Activated CD4-positive, alpha-beta T cell treated with anti-CD3 and anti-CD28 coated beads, Interleukin-2, amount 10 ng/mL, durations not matched to agents 7 days and 5 days (primary cell): ENCODE measurements at regions not wholly inside any gene's neighbourhood (a gene's known extent, or its start where the extent isn't known, plus 50 kb on each side); places are given as distances from the start of the nearest gene placed in this dataset.

Experiments
- CTCF ChIA-PET: fragments of 350-600 bp; sonication (Branson Sonifier 250); formaldehyde crosslinking; loops from one replicate; lab custom pipeline; 2021; ENCODE audit warnings: antibody characterized with exemption; lab: Charles Lee
- POLR2A ChIA-PET: fragments of 350-600 bp; sonication (Branson Sonifier 250); formaldehyde crosslinking; loops from one replicate; lab custom pipeline; 2021; ENCODE audit warnings: antibody characterized with exemption; lab: Charles Lee
- DNase-seq: peaks from one replicate; pipeline ENCODE4 v3.0.0-alpha.2; 2020
- H3K27ac Mint-ChIP-seq: one replicate; pipeline ENCODE4 v1.8.0; 2021; ENCODE audit warnings: mild to moderate bottlenecking, moderate library complexity, mixed read lengths
- H3K27me3 Mint-ChIP-seq: one replicate; pipeline ENCODE4 v1.8.0; 2021; ENCODE audit warnings: mixed read lengths
- H3K36me3 Mint-ChIP-seq: one replicate; pipeline ENCODE4 v1.8.0; 2021; ENCODE audit warnings: low read depth, mixed read lengths
- H3K4me1 Mint-ChIP-seq: one replicate; pipeline ENCODE4 v1.8.0; 2021; ENCODE audit warnings: mixed read lengths
- H3K4me3 Mint-ChIP-seq: one replicate; pipeline ENCODE4 v1.8.0; 2021; ENCODE audit warnings: mild to moderate bottlenecking, moderate library complexity, mixed read lengths
- H3K9me3 Mint-ChIP-seq: one replicate; pipeline ENCODE4 v1.8.0; 2021; ENCODE audit warnings: mixed read lengths

DNA sequence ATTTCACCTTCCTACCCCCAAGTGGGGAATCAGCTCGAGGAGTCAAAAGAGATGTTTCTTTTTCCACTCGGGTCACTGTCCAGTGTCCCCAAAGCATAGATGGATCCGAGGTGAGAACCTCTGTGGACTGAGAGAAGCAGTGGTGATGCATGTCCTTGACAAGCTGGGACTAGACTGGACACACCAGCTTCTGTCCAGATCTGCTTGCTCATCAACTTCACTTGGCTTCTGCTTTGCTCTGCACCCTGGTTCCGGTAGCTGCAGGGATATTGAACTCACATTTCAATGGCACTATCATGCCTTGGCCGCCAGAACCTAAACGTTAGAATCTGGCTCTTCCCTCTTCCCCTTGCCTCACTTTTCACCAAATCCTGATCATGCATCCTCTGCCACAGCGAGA is 50.3 kb upstream of the CXCL12 start:
- Mint-ChIP-seq H3K9me3 (no peaks in the 10 kb centered on the region), H3K27me3 (no peaks in the 10 kb centered on the region)
- POLR2A ChIA-PET: no interaction called here

DNA sequence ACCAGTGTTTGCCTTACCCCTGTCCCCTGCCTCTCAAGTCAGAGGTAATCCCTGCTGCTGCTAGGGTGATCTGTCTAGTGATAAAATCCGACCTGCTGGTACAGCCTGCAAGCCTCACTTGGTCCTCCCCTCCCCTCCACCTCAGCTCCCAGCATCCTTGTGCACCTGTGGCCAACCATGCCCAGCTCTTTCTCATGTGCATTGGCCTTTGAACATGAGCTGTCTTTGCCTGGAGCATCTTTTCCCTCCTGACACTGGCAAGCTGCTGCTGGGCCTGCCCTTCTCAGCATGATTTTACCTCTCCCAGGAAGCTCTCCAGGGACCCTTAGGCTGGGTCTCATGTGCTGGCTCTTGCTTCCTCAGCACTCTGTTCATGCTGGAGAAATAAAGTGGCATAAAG is 51.3 kb upstream of the CXCL12 start:
- H3K4me1 Mint-ChIP-seq: no peaks in the 10 kb centered on the region
- no peaks in the 10 kb centered on the region for H3K36me3 Mint-ChIP-seq
- no peaks in the 10 kb centered on the region for H3K27me3 Mint-ChIP-seq
- DNase-seq: no peak
- no peaks in the 10 kb centered on the region for H3K9me3 Mint-ChIP-seq
- no peak overlapping the region for H3K4me3 Mint-ChIP-seq
- CTCF ChIA-PET: no interaction called here
- no peak overlapping the region for H3K27ac Mint-ChIP-seq
- POLR2A ChIA-PET: no interaction called here

More for the DNA sequence above, 50.3 kb upstream of the CXCL12 start:
- H3K4me1 Mint-ChIP-seq: no peaks in the 10 kb centered on the region
- H3K36me3 Mint-ChIP-seq: no peaks in the 10 kb centered on the region
- CTCF ChIA-PET: no interaction called here
- H3K27ac Mint-ChIP-seq: no peak overlapping the region
- DNase-seq: no peak
- no peak overlapping the region for H3K4me3 Mint-ChIP-seq

DNA sequence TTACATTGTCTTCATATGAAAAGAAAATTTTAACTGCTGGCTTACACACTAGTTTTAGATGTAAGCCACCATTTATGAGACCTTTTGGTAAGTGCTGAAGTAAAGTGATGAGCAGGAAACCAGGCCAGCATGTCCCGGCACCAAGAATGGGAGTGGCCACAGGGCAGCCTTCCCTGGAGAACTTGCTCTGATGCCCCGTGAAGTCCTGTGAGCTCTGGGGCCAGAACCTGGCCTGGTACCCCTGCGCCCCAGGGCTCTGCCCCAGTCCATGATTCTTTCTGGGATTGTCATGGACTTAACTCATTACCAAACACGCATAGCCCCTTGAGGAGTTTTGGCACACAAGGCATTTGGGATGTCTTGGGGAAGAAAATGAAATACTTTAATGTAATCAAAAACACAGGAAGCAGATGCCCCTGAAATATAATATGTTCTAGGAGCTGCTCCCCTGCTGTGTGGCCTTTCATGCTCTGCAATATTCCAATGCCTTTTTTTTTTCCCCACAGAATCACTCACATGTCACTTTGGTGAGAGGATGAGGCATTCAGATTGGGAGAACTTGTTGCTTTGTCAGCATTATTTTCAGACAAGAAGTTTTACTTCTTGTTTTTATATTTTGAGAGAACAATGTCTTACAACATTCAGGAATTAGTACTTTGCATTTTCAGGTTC is 53.1 kb upstream of the CXCL12 start:
- no peak for DNase-seq
- H3K36me3 Mint-ChIP-seq: no peaks in the 10 kb centered on the region
- no peaks in the 10 kb centered on the region for H3K9me3 Mint-ChIP-seq
- ChIA-PET POLR2A (no interaction called here), CTCF (no interaction called here)
- no peak overlapping the region for H3K4me3 Mint-ChIP-seq
- H3K27ac Mint-ChIP-seq: no peak overlapping the region
- H3K4me1 Mint-ChIP-seq: no peaks in the 10 kb centered on the region
- H3K27me3 Mint-ChIP-seq: no peaks in the 10 kb centered on the region

DNA sequence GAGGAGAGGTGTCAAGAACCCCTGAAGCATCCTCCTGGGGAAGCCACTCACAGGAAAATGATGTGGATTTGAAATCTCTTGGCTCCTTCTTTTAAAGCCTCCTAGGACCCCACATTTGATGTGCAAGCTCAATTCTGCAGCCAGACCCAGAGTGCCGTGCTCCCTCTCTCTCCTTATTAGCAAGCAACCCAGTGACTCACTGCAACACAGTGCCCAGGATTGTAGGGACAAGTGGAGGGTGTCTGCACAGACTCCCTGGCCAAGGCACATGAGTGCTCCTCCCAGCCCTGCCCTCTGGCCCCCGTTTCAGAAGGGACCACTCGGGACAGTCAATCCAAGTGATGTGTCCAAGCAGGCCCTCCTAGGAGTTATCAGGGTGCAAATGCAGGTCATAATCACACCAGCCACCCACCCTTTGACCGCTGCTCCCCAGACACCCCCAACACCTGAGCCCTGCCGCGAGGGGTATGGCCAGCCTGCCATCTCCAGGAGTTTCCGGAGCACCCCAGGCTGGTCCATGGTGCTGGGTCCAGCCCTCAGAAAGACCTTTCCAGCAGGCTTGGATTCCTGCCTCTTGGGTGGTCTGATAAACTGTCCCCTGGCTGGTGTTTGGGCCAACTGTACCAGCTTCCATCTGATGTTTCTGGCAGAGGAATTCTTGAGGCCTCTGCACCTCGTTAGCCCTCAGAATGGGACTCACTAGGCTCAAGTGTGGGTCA is 54.5 kb upstream of the CXCL12 start:
- POLR2A ChIA-PET: no interaction called here
- CTCF ChIA-PET: no interaction called here
- Mint-ChIP-seq H3K4me1 (no peaks in the 10 kb centered on the region), H3K27ac (no peak overlapping the region), H3K36me3 (no peaks in the 10 kb centered on the region), H3K27me3 (no peaks in the 10 kb centered on the region), H3K4me3 (no peak overlapping the region), H3K9me3 (peaks cover 3% of the 10 kb centered on the region)
- no peak for DNase-seq

DNA sequence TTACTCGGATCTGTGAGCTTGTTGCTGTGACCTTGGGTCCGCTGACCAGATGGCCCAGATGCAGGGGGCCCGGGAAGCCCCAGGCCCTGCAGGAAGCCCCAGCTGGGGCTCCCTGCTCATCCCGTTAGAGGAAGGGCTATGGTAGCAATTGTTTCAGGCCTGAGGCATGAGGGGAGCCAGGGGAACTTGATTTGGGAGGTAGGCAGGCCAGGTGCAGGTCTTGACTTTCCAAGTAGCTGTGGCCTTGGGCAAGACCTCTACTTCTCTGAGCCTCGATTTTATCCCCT is 55.0 kb upstream of the CXCL12 start:
- CTCF ChIA-PET: no interaction called here
- Mint-ChIP-seq H3K4me3 (no peak overlapping the region), H3K36me3 (no peaks in the 10 kb centered on the region), H3K27me3 (no peaks in the 10 kb centered on the region), H3K9me3 (peaks cover 4% of the 10 kb centered on the region), H3K4me1 (no peaks in the 10 kb centered on the region), H3K27ac (no peak overlapping the region)
- DNase-seq: no peak
- POLR2A ChIA-PET: no interaction called here

DNA sequence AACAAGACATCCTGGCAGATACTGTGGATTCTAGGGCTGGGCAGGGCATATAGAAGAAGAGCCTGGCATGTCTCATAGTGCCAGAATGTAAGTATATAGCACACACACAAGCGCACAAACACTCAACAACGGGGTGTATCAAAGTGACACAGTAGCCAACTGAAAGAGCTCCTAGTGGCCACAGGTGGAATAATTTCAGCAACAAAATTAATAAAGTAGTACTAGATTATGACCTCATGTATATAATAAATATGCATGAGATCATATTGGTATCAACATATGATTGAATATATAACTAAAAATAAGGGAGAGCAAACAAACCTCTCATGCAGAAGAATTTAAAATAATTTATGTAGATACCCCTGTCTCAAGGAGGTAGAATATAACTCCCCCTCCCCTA is 72.4 kb upstream of the CXCL12 start:
- CTCF ChIA-PET: no interaction called here
- H3K27me3 Mint-ChIP-seq: no peaks in the 10 kb centered on the region
- no peak for DNase-seq
- no peak overlapping the region for H3K27ac Mint-ChIP-seq
- H3K36me3 Mint-ChIP-seq: no peaks in the 10 kb centered on the region
- no peaks in the 10 kb centered on the region for H3K4me1 Mint-ChIP-seq
- H3K9me3 Mint-ChIP-seq: no peaks in the 10 kb centered on the region
- POLR2A ChIA-PET: no interaction called here
- no peak overlapping the region for H3K4me3 Mint-ChIP-seq

DNA sequence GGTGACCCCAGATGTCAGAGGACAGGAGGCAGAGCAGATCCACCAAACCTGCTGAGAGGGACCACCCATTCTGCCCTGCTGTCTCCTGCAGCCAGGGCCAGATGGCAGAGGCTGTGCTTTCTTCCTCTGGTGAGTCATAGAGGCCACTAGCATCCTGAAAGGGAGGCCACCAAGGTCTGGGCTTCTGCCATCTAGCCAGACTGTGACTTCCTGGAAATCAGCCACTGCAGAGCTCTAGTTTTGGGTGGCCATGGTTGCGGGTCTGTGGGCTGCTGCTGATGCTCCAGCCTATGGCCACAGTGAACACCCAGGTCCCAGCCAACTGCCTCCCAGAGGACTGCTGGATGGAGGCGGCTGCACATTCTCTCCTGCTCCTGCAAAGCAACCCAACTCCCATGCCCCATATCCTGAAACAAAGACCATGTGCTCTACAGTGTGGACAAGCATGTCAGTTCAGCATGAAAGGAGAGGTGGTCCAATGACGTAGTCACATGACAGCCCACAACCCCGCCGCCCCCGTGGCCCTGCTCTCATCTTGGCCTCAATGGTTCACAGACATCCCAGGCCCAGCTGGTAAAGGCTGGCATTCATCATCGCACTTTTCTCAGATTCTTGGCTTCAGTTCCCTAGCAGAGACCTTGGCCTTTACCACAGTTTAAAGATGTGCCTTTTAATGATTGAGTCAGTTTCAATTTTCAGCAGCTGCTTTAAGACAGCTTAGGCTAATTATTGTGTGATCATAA is 73.9 kb upstream of the CXCL12 start:
- Mint-ChIP-seq H3K27ac (no peak overlapping the region), H3K4me1 (no peaks in the 10 kb centered on the region), H3K9me3 (no peaks in the 10 kb centered on the region), H3K4me3 (no peak overlapping the region), H3K36me3 (no peaks in the 10 kb centered on the region), H3K27me3 (no peaks in the 10 kb centered on the region)
- CTCF ChIA-PET: no interaction called here
- POLR2A ChIA-PET: no interaction called here
- DNase-seq: no peak

DNA sequence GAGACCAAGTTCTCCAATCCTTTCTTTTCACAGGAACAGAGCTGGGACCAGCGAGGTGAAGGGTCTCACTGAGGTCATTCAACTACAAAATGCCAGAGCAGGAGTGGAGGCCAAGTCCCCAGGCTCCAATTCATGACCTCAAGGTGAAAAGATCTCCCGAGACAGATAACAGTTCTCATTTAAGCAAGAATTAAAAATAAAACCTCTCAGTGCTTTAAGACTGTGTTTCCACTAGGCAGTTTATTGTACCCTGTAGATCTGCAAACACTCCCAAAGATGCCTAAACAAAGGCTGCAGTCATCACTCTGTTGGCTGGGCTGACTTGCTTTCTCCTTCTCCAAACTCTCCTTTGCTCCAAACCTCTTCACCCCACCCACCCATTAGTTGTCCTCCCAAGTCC is 74.8 kb upstream of the CXCL12 start:
- no peaks in the 10 kb centered on the region for H3K4me1 Mint-ChIP-seq
- H3K27ac Mint-ChIP-seq: no peak overlapping the region
- no peak for DNase-seq
- CTCF ChIA-PET: no interaction called here
- H3K9me3 Mint-ChIP-seq: no peaks in the 10 kb centered on the region
- H3K4me3 Mint-ChIP-seq: no peak overlapping the region
- no peaks in the 10 kb centered on the region for H3K36me3 Mint-ChIP-seq
- peaks cover under 1% of the 10 kb centered on the region for H3K27me3 Mint-ChIP-seq
- POLR2A ChIA-PET: no interaction called here

DNA sequence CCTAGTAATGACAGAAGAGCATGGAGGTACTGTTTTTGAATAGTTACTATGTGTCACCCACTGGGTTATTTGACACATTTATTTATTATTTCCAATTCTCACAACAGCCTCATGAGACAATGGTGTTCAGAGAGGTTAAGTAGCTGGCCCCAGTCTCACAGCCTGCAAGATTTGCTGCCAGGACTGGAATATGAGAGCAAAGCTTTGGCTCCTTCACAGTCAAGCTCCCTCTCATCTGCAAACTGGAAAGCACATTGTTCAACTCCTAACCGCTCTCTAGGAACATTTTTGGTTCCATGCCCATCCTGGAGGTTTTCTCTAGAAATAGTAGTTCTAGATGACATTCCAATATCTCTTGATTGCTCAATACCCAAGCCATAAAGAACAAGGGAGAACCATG is 75.5 kb upstream of the CXCL12 start:
- H3K27ac Mint-ChIP-seq: no peak overlapping the region
- peaks cover 2% of the 10 kb centered on the region for H3K27me3 Mint-ChIP-seq
- no peak for DNase-seq
- H3K4me3 Mint-ChIP-seq: no peak overlapping the region
- H3K9me3 Mint-ChIP-seq: no peaks in the 10 kb centered on the region
- H3K4me1 Mint-ChIP-seq: no peaks in the 10 kb centered on the region
- POLR2A ChIA-PET: no interaction called here
- CTCF ChIA-PET: no interaction called here
- H3K36me3 Mint-ChIP-seq: no peaks in the 10 kb centered on the region

DNA sequence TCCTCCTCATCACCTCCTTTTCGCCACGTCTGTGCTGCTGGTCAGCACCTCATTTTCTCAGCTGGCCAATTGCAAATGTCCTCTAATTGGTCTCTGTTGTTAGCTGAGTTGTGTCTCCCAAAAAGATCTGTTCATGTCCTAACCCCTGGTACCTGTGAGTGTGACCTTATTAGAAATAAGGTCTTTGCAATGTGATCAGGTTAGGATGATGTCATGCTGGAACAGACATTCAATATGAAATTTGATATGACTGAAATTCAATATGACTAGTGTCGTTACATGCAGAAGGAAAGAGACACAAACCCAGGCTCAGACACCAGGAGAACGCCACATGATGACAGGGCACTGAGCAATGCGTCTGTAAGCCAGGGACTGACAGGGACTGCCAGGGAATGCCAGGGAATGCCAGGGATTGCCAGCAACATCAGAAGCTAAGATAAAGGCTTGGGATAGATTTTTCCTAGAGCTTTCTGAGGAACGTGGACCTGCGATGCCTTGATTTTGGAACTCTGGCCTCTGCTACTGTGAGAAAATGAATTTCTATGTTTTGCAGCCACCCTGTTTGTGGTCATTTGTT is 77.5 kb upstream of the CXCL12 start:
- peaks cover 2% of the 10 kb centered on the region for H3K27me3 Mint-ChIP-seq
- no peaks in the 10 kb centered on the region for H3K9me3 Mint-ChIP-seq
- no peak for DNase-seq
- ChIA-PET CTCF (no interaction called here), POLR2A (no interaction called here)
- H3K36me3 Mint-ChIP-seq: no peaks in the 10 kb centered on the region
- H3K4me3 Mint-ChIP-seq: no peak overlapping the region
- H3K27ac Mint-ChIP-seq: no peak overlapping the region
- H3K4me1 Mint-ChIP-seq: no peaks in the 10 kb centered on the region

DNA sequence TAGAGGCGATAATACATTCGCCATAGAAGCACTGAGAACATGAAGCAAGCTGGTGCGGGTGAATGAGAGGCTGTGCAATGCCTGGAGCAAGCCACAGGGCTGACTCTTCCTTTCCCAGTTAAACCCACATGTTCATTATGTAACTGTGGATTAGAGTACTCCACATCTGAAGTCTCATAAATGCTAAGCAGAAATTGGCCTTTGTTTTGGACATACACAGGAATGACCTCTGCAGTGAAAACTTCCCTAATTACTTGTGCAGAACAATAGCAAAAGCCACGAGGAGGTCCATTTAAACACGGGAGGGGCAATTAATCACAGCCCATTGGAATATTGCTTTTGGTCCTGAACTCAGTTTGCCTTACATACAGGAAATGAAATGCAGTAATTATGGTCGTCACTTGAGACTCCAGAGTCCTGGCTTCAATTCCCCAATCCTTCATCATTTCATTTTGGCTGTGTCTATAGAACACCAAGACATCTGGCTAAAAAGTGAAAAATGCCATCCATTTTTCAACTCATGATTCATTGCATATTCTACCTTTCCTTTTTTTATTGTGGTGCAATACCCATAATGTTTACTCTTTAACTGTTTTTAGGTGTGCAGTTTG is 78.7 kb upstream of the CXCL12 start:
- Mint-ChIP-seq H3K27me3 (peaks cover 2% of the 10 kb centered on the region), H3K4me1 (no peaks in the 10 kb centered on the region), H3K4me3 (no peak overlapping the region), H3K27ac (no peak overlapping the region), H3K9me3 (no peaks in the 10 kb centered on the region), H3K36me3 (no peaks in the 10 kb centered on the region)
- ChIA-PET POLR2A (no interaction called here), CTCF (no interaction called here)
- no peak for DNase-seq

DNA sequence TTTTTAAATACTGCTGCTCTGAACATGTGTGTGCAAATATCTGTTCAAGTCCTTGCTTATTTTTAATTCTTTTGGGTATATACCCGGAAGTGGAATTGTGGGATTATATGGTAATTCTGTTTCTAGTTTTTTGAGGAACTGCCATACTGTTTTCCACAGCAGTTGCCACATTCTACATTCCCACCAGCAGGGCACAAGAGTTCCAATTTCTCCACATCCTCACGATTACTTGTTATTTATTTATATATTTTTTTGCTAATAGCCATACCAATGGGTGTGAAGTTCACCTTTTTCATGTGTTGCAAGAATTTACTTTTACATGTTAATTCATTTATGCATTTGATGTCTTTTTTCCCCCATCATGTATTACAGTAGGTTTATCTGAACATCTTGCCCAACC is 79.6 kb upstream of the CXCL12 start:
- ChIA-PET CTCF (no interaction called here), POLR2A (no interaction called here)
- Mint-ChIP-seq H3K27ac (no peak overlapping the region), H3K27me3 (peaks cover 2% of the 10 kb centered on the region), H3K9me3 (no peaks in the 10 kb centered on the region), H3K4me1 (no peaks in the 10 kb centered on the region), H3K4me3 (no peak overlapping the region), H3K36me3 (no peaks in the 10 kb centered on the region)
- no peak for DNase-seq
